ENCODE measurements at regions not wholly inside any gene's neighbourhood (a gene's known extent, or its start where the extent isn't known, plus 50 kb on each side); places are given as distances from the start of the nearest gene placed in this dataset.
"Not testable (repeated sequence)": the region's sequence is repeated elsewhere in the genome, so short reads cannot be mapped to it uniquely, and the experiment has no call there.

DNA sequence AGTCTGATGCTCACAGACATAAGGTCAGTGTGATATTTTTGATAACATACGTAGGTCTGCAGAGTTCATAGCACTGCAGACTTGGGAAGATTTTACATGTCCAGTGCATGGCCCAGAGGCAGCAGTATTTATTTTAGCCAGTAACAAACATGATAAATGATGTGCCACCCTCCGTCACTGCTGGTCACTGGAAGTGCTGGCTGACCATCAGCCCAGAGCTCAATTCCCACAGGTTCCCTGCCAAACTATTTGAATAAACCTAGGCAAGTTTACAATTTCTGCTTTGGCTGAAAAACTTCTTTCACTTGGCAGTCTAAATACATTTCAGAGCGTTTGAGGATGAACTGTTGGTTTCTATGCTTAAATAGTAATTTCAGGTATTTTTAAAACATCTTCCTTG lies 135.5 kb upstream of the EDNRB start:
- H3K27ac ChIP-seq: no peak overlapping the region
- TF ChIP-seq POLR2A (IDR thresholded peaks at IDR 0.05) (no peak), POLR2AphosphoS5 (IDR thresholded peaks at IDR 0.05) (no peak), EP300 (IDR thresholded peaks at IDR 0.05) (no peak)
- TF ChIP-seq, protein P1, sequence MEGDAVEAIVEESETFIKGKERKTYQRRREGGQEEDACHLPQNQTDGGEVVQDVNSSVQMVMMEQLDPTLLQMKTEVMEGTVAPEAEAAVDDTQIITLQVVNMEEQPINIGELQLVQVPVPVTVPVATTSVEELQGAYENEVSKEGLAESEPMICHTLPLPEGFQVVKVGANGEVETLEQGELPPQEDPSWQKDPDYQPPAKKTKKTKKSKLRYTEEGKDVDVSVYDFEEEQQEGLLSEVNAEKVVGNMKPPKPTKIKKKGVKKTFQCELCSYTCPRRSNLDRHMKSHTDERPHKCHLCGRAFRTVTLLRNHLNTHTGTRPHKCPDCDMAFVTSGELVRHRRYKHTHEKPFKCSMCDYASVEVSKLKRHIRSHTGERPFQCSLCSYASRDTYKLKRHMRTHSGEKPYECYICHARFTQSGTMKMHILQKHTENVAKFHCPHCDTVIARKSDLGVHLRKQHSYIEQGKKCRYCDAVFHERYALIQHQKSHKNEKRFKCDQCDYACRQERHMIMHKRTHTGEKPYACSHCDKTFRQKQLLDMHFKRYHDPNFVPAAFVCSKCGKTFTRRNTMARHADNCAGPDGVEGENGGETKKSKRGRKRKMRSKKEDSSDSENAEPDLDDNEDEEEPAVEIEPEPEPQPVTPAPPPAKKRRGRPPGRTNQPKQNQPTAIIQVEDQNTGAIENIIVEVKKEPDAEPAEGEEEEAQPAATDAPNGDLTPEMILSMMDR (IDR thresholded peaks at IDR 0.05): no peak
- no peaks in the 10 kb centered on the region for H3K4me1 ChIP-seq

DNA sequence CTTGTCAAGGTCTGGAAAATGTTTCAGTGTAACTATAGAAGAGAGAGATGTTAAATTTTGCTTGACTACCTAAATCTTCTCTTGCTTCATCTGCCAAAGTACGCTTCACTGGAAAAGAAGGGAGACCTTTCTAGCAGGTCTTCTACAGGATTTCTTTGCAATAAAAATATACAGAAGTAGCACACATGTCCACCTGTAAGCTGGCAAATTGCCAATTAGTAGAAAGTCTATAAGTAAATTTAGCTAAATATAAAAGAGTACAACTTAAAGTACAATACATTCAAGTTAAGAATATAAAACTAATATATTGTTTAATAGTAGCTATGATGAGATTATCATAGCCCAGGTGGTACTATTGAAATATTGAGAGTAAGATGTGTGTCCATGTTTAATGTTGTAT lies 128.5 kb upstream of the EDNRB start:
- H3K4me3 ChIP-seq: no peak overlapping the region
- no peak for DNase-seq (ENCODE audit: low spot score in 2 of 2)
- TF ChIP-seq, protein P1 (IDR thresholded peaks at IDR 0.05): no peak
- no peak for TF ChIP-seq POLR2A (IDR thresholded peaks at IDR 0.05)
- no peak for TF ChIP-seq POLR2AphosphoS5 (IDR thresholded peaks at IDR 0.05)
- TF ChIP-seq EP300 (IDR thresholded peaks at IDR 0.05): no peak
- WGBS: 89% methylated on average over 1 of the region's 1 CpG
- H3K36me3 ChIP-seq: no peaks in the 10 kb centered on the region
- H3K4me1 ChIP-seq: no peaks in the 10 kb centered on the region
- no peaks in the 10 kb centered on the region for H3K9me3 ChIP-seq
- H3K27ac ChIP-seq: no peak overlapping the region
- H3K27me3 ChIP-seq: no peaks in the 10 kb centered on the region

More for the DNA sequence above, 135.5 kb upstream of the EDNRB start:
- H3K4me3 ChIP-seq: no peak overlapping the region
- no peaks in the 10 kb centered on the region for H3K36me3 ChIP-seq
- H3K27me3 ChIP-seq: no peaks in the 10 kb centered on the region
- peaks cover 5% of the 10 kb centered on the region for H3K9me3 ChIP-seq
- 52% methylated on average over 3 of the region's 3 CpGs for WGBS
- no peak for DNase-seq (ENCODE audit: low spot score in 2 of 2)

DNA sequence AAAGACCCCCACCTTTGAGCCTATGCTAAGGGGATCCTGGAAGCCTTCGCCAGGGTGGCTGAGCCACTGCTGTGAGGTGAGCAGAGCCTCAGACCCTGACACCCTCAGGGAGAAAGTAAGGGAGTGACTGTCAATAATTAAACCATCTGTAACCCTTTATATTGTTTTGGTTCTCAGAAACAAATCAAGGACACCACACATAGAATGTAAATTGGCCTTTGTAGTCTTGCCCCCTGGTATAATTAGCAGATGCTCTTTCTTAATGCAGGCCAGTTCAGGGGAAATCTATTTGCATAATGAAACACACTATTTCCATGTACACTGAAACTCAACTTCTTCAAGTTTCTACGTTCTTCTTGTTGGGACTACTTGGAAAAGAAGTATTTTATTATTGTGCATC lies 127.7 kb upstream of the EDNRB start:
- no peaks in the 10 kb centered on the region for H3K4me1 ChIP-seq
- 37% methylated on average over 2 of the region's 2 CpGs for WGBS
- no peaks in the 10 kb centered on the region for H3K36me3 ChIP-seq
- no peaks in the 10 kb centered on the region for H3K9me3 ChIP-seq
- no peak overlapping the region for H3K27ac ChIP-seq
- DNase-seq (ENCODE audit: low spot score in 2 of 2): no peak
- H3K27me3 ChIP-seq: no peaks in the 10 kb centered on the region
- no peak for TF ChIP-seq POLR2AphosphoS5 (IDR thresholded peaks at IDR 0.05)
- TF ChIP-seq POLR2A (IDR thresholded peaks at IDR 0.05): no peak
- TF ChIP-seq, protein P1 (IDR thresholded peaks at IDR 0.05): no peak
- TF ChIP-seq EP300 (IDR thresholded peaks at IDR 0.05): no peak
- no peak overlapping the region for H3K4me3 ChIP-seq

DNA sequence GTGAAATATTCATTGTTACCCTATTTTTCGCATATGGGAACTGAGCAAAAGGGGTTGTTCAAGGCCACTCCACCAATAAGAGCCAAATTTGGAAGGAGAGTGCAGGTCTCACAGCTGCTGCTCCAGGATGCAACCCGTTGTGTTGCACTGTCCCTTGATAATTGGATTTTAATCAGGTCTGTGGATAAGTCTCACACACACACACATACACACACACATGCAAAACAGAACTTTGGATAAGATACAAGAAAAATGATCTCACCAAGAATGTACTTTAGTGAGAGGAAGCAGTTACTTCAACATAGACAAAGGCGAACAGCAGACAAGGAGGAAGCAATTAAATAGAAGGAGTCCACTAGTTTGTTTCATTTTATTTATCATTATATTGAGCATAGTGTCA lies 127.3 kb upstream of the EDNRB start:
- no peak for DNase-seq (ENCODE audit: low spot score in 2 of 2)
- TF ChIP-seq POLR2A (IDR thresholded peaks at IDR 0.05) (no peak), POLR2AphosphoS5 (IDR thresholded peaks at IDR 0.05) (no peak), EP300 (IDR thresholded peaks at IDR 0.05) (no peak)
- TF ChIP-seq, protein P1 (IDR thresholded peaks at IDR 0.05): no peak
- 36% methylated on average over 3 of the region's 3 CpGs for WGBS

DNA sequence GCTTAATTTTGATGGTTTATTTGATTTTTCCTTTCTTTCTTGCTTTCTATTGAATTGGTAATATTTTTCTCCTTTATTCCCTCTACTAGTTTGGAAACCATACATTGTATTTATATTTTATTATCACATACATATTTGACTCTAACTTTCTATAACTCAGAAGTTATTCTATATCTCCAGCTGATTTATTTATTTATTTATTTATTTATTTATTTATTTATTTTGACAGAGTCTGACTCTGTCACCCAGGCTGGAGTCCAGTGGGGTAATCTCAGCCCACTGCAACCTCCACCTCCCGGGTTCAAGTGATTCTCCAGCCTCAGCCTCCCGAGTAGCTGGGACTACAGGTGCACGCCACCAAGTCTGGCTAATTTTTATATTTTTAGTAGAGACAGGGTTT lies 122.7 kb upstream of the EDNRB start:
- not testable (repeated sequence) for H3K27ac ChIP-seq; H3K36me3 ChIP-seq; H3K9me3 ChIP-seq; H3K27me3 ChIP-seq; H3K4me1 ChIP-seq; DNase-seq (ENCODE audit: low spot score in 2 of 2); H3K4me3 ChIP-seq
- 92% methylated on average over 3 of the region's 3 CpGs for whole genome bisulfite sequencing

More for the DNA sequence above, 127.3 kb upstream of the EDNRB start:
- H3K4me1 ChIP-seq: no peaks in the 10 kb centered on the region
- H3K27ac ChIP-seq: no peak overlapping the region
- no peak overlapping the region for H3K4me3 ChIP-seq
- no peaks in the 10 kb centered on the region for H3K36me3 ChIP-seq
- H3K9me3 ChIP-seq: no peaks in the 10 kb centered on the region
- no peaks in the 10 kb centered on the region for H3K27me3 ChIP-seq

DNA sequence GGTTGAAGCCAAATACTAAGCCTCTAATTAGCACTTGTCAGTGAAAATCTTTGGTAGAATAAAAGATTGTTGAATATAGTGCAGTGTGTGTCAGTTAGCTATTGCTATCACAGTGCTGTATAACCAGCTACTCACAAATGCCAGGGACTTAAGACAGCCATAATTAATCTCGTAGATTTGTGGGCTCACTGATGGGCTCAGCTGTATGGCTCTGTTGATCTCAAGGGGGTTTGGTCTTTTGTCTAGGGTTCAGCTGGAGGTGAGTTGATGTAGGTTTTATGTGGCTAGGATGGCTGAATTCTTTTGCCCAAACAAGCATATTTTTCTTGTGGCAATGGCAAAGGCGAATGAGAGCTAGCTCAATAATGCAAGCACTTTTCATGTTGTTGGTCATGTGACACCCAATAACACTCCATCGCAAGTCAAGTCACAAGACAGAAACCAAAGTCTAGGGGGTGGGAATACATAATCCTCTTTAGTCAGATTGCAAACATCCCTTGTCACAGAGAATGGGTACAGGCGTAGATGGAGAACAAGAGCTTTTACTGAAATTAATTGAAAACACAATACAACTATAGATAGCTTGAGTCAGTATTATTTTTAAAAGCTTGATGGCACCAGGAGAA lies 121.7 kb upstream of the EDNRB start:
- Histone ChIP-seq H3K36me3 (no peaks in the 10 kb centered on the region), H3K27ac (no peak overlapping the region), H3K4me1 (no peaks in the 10 kb centered on the region), H3K9me3 (no peaks in the 10 kb centered on the region), H3K4me3 (no peak overlapping the region), H3K27me3 (no peaks in the 10 kb centered on the region)
- no peak for TF ChIP-seq POLR2AphosphoS5 (IDR thresholded peaks at IDR 0.05)
- no peak for TF ChIP-seq POLR2A (IDR thresholded peaks at IDR 0.05)
- TF ChIP-seq, protein P1 (IDR thresholded peaks at IDR 0.05): no peak
- no peak for TF ChIP-seq EP300 (IDR thresholded peaks at IDR 0.05)
- no peak for DNase-seq (ENCODE audit: low spot score in 2 of 2)
- WGBS: 75% methylated on average over 4 of the region's 4 CpGs
